GM12878 (cell line): ENCODE measurements at regions not wholly inside any gene's neighbourhood (a gene's known extent, or its start where the extent isn't known, plus 50 kb on each side); places are given as distances from the start of the nearest gene placed in this dataset.

Experiments
- ATAC-seq: fragments of 200-7000 bp; cut with Tn5 transposase; 3 replicates; pipeline ENCODE4 v1.9.1; 2020; ENCODE audit warnings: mild to moderate bottlenecking, moderate library complexity
- BruUV-seq: library from RNA; stranded (reverse); fragments of 400-500 nt; replicated peaks from 2 replicates; lab custom pipeline; 2021; lab: Mats Ljungman, UMichigan
- CTCF ChIA-PET: fragments of 300-600 bp; sonication (Branson Sonifier 250); formaldehyde crosslinking; extraction: SDS; loops from one replicate; lab custom pipeline; 2021; ENCODE audit warnings: inconsistent platforms; lab: Yijun Ruan, JAX
- POLR2A ChIA-PET: fragments of 350-600 bp; formaldehyde crosslinking; extraction: SDS; loops from one replicate; lab custom pipeline; 2021; ENCODE audit warnings: inconsistent platforms; lab: Charles Lee
- RAD21 ChIA-PET: fragments of 300-600 bp; sonication (Branson Sonifier 250); formaldehyde crosslinking; loops from one replicate; lab custom pipeline; 2023; ENCODE audit warnings: antibody characterized with exemption; ENCODE audit not compliant: unreplicated experiment; lab: Charles Lee
- SMC1A ChIA-PET: fragments of 300-600 bp; sonication (Branson Sonifier 250); formaldehyde crosslinking; loops from one replicate; lab custom pipeline; 2023; ENCODE audit not compliant: unreplicated experiment, uncharacterized antibody; lab: Charles Lee
- DNase-seq: peaks from one replicate; pipeline ENCODE4 v3.0.0-alpha.2; 2011; ENCODE audit warnings: low read depth, low spot score
- FAIRE-seq: peaks from 3 replicates; lab custom pipeline; 2011; peaks lifted over from hg19 to GRCh38; lab: Jason Lieb, UNC
- H2AFZ ChIP-seq: 2 replicates; pipeline ENCODE4 v1.6.0; 2011; ENCODE audit warnings: low read depth, low read length, control low read depth; ENCODE audit not compliant: control insufficient read depth
- H3K27ac ChIP-seq: 2 replicates; pipeline ENCODE4 v1.5.1; 2011; ENCODE audit warnings: control low read depth; ENCODE audit not compliant: control insufficient read depth, insufficient read depth
- H3K27me3 ChIP-seq, 2 experiments: replicated peaks in 1 of 2; 2 replicates each; pipeline versions ENCODE4 v1.6.0 to v1.6.1; 2011; ENCODE audit warnings: low read length in 1 of 2; ENCODE audit not compliant: control insufficient read depth in 2 of 2, insufficient read depth in 2 of 2
- H3K36me3 ChIP-seq, 2 experiments: 2 replicates each; pipeline ENCODE4 v1.5.1; 2011; ENCODE audit warnings: low read length in 1 of 2; ENCODE audit not compliant: control insufficient read depth in 2 of 2, insufficient read depth in 2 of 2
- H3K4me1 ChIP-seq: 2 replicates; pipeline ENCODE4 v1.6.1; 2011; ENCODE audit warnings: mild to moderate bottlenecking, low read length, moderate library complexity, mixed read lengths; ENCODE audit not compliant: control insufficient read depth, insufficient read depth
- H3K4me2 ChIP-seq: 2 replicates; pipeline ENCODE4 v1.6.0; 2011; ENCODE audit warnings: control low read depth; ENCODE audit not compliant: control insufficient read depth, insufficient read depth
- H3K4me3 ChIP-seq: fragments of 200-600 bp; sonication (generic); 2 replicates; pipeline ENCODE4 v1.5.1; 2016
- H3K79me2 ChIP-seq: 2 replicates; pipeline ENCODE4 v1.6.0; 2011; ENCODE audit warnings: low read length; ENCODE audit not compliant: control insufficient read depth, insufficient read depth
- H3K9ac ChIP-seq: 2 replicates; pipeline ENCODE4 v1.8.0; 2011; ENCODE audit warnings: low read length, control low read depth, mixed read lengths; ENCODE audit not compliant: control insufficient read depth, insufficient read depth
- H3K9me3 ChIP-seq: replicated peaks from 3 replicates; pipeline ENCODE4 v1.5.1; 2011; ENCODE audit warnings: mild to moderate bottlenecking, low read length; ENCODE audit not compliant: control insufficient read depth, insufficient read depth
- H4K20me1 ChIP-seq: 2 replicates; pipeline ENCODE4 v1.6.0; 2011; ENCODE audit not compliant: control insufficient read depth, insufficient read depth
- CHD1 ChIP-seq: IDR thresholded peaks from 2 replicates; pipeline ENCODE4 v1.6.1; 2012; ENCODE audit warnings: low read depth, low read length, improper control_type of control experiment
- EED ChIP-seq: sonication (generic); IDR thresholded peaks from 2 replicates; pipeline ENCODE4 v1.6.1; 2016; ENCODE audit warnings: antibody characterized with exemption, low read depth
- ESRRA ChIP-seq: IDR thresholded peaks from 2 replicates; pipeline ENCODE4 v1.6.1; 2012; ENCODE audit warnings: mild to moderate bottlenecking, low read length, improper control_type of control experiment
- FOXK2 ChIP-seq: fragments of 450-650 bp; IDR thresholded peaks from 2 replicates; pipeline ENCODE4 v1.6.1; 2017; ENCODE audit warnings: mild to moderate bottlenecking, moderate library complexity
- NFXL1 ChIP-seq: fragments of 450-650 bp; IDR thresholded peaks from 2 replicates; pipeline ENCODE4 v1.6.1; 2017; ENCODE audit warnings: antibody characterized with exemption, mild to moderate bottlenecking, borderline replicate concordance
- NFYB ChIP-seq: IDR thresholded peaks from 2 replicates; pipeline ENCODE4 v1.6.1; 2011; ENCODE audit warnings: low read depth, mild to moderate bottlenecking, low read length, improper control_type of control experiment, moderate library complexity; ENCODE audit not compliant: insufficient read depth
- POLR2AphosphoS2 ChIP-seq: IDR thresholded peaks from 2 replicates; pipeline ENCODE4 v1.6.1; 2011; ENCODE audit warnings: low read depth, mild to moderate bottlenecking, low read length, improper control_type of control experiment, moderate library complexity
- SIX5 ChIP-seq: IDR thresholded peaks from 2 replicates; pipeline ENCODE4 v1.6.1; 2011; ENCODE audit warnings: mild to moderate bottlenecking, low read depth, low read length, moderate library complexity; ENCODE audit not compliant: severe bottlenecking
- WGBS: methylation state at CpG from one replicate; pipeline ENCODE4 v1.1.6; 2016; ENCODE audit warnings: low lambda C conversion rate; ENCODE audit not compliant: insufficient replicate concordance, insufficient coverage; ENCODE audit errors: missing lambda C conversion rate; 5-methylcytosine and 5-hydroxymethylcytosine counted together
- in situ Hi-C: fragments of 300-500 bp; cut with MboI; formaldehyde crosslinking; loops from 9 replicates; pipeline ENCODE4 v1.14.3; 2018; ENCODE audit warnings: mixed read lengths
- intact Hi-C: fragments of 100-400 bp; cut with micrococcal nuclease; formaldehyde crosslinking; loops from one replicate; pipeline ENCODE4 v1.14.2; 2022; ENCODE audit not compliant: unreplicated experiment
- TF ChIP-seq, protein P1 (sequence below): fragments of 450-650 bp; IDR thresholded peaks from 2 replicates; pipeline ENCODE4 v1.6.1; 2018; ENCODE audit warnings: borderline replicate concordance, mild to moderate bottlenecking; ENCODE audit not compliant: partially characterized antibody

- BruUV-seq, result no TSS peak
- Histone ChIP-seq H3K79me2 (no peaks in the 10 kb centered on the region), H3K4me1 (no peaks in the 10 kb centered on the region), H3K9ac (no peak overlapping the region), H3K9me3 (no peaks in the 10 kb centered on the region), H2AFZ (no peak overlapping the region), H3K27me3 (no peaks in the 10 kb centered on the region), H3K36me3 (no peaks in the 10 kb centered on the region), H3K27ac (no peak overlapping the region), H4K20me1 (no peaks in the 10 kb centered on the region), H3K4me3 (no peak overlapping the region), H3K4me2 (no peak overlapping the region)
- SMC1A ChIA-PET, result no interaction called here
- DNase-seq (no peak), FAIRE-seq (no peak), ATAC-seq (no peak)
- in situ Hi-C loops, result no loop called here
- CTCF ChIA-PET, result no interaction called here
- WGBS, result 2% methylated on average over 2 of the region's 2 CpGs
- TF ChIP-seq, protein P1, sequence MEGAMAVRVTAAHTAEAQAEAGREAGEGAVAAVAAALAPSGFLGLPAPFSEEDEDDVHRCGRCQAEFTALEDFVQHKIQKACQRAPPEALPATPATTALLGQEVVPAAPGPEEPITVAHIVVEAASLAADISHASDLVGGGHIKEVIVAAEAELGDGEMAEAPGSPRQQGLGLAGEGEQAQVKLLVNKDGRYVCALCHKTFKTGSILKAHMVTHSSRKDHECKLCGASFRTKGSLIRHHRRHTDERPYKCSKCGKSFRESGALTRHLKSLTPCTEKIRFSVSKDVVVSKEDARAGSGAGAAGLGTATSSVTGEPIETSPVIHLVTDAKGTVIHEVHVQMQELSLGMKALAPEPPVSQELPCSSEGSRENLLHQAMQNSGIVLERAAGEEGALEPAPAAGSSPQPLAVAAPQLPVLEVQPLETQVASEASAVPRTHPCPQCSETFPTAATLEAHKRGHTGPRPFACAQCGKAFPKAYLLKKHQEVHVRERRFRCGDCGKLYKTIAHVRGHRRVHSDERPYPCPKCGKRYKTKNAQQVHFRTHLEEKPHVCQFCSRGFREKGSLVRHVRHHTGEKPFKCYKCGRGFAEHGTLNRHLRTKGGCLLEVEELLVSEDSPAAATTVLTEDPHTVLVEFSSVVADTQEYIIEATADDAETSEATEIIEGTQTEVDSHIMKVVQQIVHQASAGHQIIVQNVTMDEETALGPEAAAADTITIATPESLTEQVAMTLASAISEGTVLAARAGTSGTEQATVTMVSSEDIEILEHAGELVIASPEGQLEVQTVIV, result no peak
- TF ChIP-seq FOXK2 (no peak), POLR2AphosphoS2 (no peak), EED (no peak), SIX5 (no peak), NFXL1 (no peak), CHD1 (no peak), ESRRA (no peak), NFYB (no peak)
- intact Hi-C loops, result no loop called here
- RAD21 ChIA-PET, result no interaction called here
- POLR2A ChIA-PET, result no interaction called here
Measured at GRCh38 chr18:6677086-6677485, 52.4 kb upstream of the ARHGAP28 start.
